ENCODE measurements at regions not wholly inside any gene's neighbourhood (a gene's known extent, or its start where the extent isn't known, plus 50 kb on each side); places are given as distances from the start of the nearest gene placed in this dataset.

- TF ChIP-seq, protein P1, sequence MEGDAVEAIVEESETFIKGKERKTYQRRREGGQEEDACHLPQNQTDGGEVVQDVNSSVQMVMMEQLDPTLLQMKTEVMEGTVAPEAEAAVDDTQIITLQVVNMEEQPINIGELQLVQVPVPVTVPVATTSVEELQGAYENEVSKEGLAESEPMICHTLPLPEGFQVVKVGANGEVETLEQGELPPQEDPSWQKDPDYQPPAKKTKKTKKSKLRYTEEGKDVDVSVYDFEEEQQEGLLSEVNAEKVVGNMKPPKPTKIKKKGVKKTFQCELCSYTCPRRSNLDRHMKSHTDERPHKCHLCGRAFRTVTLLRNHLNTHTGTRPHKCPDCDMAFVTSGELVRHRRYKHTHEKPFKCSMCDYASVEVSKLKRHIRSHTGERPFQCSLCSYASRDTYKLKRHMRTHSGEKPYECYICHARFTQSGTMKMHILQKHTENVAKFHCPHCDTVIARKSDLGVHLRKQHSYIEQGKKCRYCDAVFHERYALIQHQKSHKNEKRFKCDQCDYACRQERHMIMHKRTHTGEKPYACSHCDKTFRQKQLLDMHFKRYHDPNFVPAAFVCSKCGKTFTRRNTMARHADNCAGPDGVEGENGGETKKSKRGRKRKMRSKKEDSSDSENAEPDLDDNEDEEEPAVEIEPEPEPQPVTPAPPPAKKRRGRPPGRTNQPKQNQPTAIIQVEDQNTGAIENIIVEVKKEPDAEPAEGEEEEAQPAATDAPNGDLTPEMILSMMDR (IDR thresholded peaks at IDR 0.05; ENCODE audit: low read depth, low read length), result no peak
- no peak for TF ChIP-seq POLR2A (IDR thresholded peaks at IDR 0.05; ENCODE audit: extremely low read depth, insufficient read length)
Measured at GRCh38 chr9:19513671-19514275, 105.0 kb downstream of the ACER2 start.
